ENCODE measurements at regions not wholly inside any gene's neighbourhood (a gene's known extent, or its start where the extent isn't known, plus 50 kb on each side); places are given as distances from the start of the nearest gene placed in this dataset.

DNA sequence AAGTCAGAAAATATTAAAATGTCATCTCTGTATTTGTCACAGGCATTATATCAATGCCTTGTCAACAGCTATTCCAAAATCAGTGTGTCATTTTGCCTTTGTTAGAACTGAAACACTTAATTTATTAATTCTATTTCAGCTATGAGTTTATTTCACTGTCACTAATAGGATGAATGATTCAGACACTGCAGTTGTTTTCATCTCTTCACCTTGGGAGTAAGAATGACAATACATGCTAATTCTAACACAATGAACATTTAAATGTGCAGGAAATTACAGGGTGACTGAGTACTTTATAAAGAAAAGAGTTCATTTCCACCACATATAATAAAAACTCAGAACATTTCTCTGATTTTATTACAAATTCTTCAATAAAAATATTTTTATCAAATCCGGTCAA is 109.7 kb downstream of the P2RY1 start:
- TF ChIP-seq, protein P1, sequence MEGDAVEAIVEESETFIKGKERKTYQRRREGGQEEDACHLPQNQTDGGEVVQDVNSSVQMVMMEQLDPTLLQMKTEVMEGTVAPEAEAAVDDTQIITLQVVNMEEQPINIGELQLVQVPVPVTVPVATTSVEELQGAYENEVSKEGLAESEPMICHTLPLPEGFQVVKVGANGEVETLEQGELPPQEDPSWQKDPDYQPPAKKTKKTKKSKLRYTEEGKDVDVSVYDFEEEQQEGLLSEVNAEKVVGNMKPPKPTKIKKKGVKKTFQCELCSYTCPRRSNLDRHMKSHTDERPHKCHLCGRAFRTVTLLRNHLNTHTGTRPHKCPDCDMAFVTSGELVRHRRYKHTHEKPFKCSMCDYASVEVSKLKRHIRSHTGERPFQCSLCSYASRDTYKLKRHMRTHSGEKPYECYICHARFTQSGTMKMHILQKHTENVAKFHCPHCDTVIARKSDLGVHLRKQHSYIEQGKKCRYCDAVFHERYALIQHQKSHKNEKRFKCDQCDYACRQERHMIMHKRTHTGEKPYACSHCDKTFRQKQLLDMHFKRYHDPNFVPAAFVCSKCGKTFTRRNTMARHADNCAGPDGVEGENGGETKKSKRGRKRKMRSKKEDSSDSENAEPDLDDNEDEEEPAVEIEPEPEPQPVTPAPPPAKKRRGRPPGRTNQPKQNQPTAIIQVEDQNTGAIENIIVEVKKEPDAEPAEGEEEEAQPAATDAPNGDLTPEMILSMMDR (IDR thresholded peaks at IDR 0.05): no peak
- no peak for TF ChIP-seq EP300 (IDR thresholded peaks at IDR 0.05)
- TF ChIP-seq POLR2A (IDR thresholded peaks at IDR 0.05): no peak
